ENCODE measurements at regions not wholly inside any gene's neighbourhood (a gene's known extent, or its start where the extent isn't known, plus 50 kb on each side); places are given as distances from the start of the nearest gene placed in this dataset.
A peak's percentile ranks its signal among the peaks of the same experiment; 100 is the strongest.

DNA sequence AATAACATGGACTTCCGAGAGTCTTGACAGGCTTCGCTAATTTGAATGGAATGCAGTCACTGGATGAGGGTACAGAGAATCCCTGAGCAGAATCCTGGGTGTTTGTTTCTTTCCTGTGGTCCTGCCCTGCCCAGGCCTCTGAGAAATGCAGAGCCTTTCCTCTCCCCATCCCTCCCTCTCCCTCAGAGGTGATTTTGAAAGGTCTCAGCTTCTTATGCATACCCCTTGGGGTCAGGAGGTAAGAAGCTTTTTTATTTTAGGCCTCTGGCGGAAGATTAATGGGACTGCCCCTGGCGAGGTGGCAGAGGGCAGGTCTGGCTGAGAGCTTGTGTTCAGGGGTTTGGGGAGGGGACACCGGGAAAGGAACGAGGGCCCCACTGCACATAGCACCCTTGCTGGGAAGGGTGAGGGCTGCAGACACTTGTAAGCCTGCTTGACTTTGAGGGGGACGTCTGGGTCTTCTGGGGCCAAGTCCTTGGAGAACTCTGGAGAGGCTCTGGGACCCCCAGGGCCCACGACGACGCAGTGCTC lies 116.5 kb upstream of the SLC45A1 start:
- Histone ChIP-seq H3K27ac (peak overlapping the region in 8 of 10 donors; percentile 18 to 80 (median 60)), H3K27me3 (no peaks in the 10 kb centered on the region), H3K9me3 (no peaks in the 10 kb centered on the region), H3K36me3 (no peaks in the 10 kb centered on the region), H3K4me3 (no peak overlapping the region), H3K4me1 (peaks cover 0 to 58% (median 12%) of the 10 kb centered on the region in 9 donors)
- ATAC-seq (no peak), DNase-seq (no peak)
- WGBS, 2 donors, result 78 to 83% methylated on average over 10 of the region's 10 CpGs
- TF ChIP-seq, protein P1, sequence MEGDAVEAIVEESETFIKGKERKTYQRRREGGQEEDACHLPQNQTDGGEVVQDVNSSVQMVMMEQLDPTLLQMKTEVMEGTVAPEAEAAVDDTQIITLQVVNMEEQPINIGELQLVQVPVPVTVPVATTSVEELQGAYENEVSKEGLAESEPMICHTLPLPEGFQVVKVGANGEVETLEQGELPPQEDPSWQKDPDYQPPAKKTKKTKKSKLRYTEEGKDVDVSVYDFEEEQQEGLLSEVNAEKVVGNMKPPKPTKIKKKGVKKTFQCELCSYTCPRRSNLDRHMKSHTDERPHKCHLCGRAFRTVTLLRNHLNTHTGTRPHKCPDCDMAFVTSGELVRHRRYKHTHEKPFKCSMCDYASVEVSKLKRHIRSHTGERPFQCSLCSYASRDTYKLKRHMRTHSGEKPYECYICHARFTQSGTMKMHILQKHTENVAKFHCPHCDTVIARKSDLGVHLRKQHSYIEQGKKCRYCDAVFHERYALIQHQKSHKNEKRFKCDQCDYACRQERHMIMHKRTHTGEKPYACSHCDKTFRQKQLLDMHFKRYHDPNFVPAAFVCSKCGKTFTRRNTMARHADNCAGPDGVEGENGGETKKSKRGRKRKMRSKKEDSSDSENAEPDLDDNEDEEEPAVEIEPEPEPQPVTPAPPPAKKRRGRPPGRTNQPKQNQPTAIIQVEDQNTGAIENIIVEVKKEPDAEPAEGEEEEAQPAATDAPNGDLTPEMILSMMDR (IDR thresholded peaks at IDR 0.05), result no peak
- intact Hi-C loops (cut with DNase I), result no loop called here

DNA sequence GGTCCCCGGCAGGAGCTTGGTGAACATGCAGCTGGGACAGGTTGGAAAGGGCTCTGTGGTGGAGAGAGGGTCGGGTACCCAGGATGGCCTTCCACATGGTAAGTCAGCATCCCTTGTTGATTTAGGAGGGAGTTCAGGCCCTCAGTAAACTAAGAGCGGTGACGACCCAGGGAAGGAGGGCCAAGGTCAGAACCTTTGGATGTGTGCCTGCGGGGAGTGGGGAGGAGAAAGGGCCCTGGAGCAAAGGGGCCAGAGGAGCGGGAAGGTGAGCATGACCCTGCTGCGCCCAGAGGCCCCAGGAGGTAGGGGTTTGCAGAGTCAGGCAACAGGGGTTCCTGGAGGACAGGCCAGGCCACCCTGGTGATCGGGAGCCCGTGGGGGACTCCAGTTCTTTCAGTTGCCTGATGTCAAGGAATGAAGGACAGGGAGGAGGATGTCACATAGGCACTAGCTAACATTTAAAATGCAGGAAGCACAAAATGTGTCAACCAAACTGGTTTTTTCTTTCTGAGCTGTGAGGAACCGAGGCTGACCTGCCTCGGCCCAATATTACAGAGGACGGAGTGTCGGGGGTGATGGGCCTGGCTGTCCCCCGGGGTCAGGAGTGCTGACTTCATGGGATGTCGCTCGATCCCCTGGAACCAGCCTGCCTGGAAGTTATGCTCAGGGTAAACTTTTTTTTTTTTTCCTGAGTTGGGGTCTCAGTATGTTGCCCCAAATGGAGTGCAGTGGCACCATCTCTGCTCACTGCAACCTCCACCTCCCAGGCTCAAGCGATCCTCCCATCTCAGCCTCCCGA lies 117.4 kb upstream of the SLC45A1 start:
- H3K27ac ChIP-seq, result no peak overlapping the region
- DNase-seq (no peak), ATAC-seq (no peak)
- H3K9me3 ChIP-seq, result no peaks in the 10 kb centered on the region
- TF ChIP-seq, protein P1 (IDR thresholded peaks at IDR 0.05), result no peak
- H3K36me3 ChIP-seq, result no peaks in the 10 kb centered on the region
- no peaks in the 10 kb centered on the region for H3K27me3 ChIP-seq
- H3K4me3 ChIP-seq, result no peak overlapping the region
- 90 to 94% methylated on average over 18 of the region's 18 CpGs for WGBS, 2 donors
- intact Hi-C loops (cut with DNase I), result no loop called here
- peaks cover 0 to 58% (median 12%) of the 10 kb centered on the region in 9 donors for H3K4me1 ChIP-seq

DNA sequence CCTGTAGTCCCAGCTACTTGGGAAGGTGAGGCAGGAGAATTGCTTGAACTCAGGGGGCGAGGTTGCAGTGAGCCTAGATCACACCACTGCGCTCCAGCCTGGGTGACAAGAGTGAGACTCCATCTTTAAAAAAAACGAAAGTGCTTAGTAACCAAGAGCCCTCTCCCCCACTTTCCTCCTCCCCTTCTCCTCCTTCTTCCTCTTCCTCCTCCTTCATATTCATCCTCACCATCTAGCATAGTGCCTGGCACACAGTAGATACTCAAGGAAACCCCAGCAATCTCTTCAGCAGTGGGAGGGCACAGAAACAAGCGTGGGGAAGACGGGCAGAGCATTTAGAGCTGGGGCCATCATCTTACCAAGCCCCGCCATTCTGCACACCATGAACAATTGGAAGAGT lies 119.4 kb upstream of the SLC45A1 start:
- ATAC-seq, result no peak
- Histone ChIP-seq H3K4me1 (peaks cover 0 to 40% (median 12%) of the 10 kb centered on the region in 9 donors), H3K9me3 (no peaks in the 10 kb centered on the region), H3K36me3 (no peaks in the 10 kb centered on the region), H3K27ac (peak overlapping the region in 1 of 10 donors; percentile 14), H3K4me3 (no peak overlapping the region), H3K27me3 (no peaks in the 10 kb centered on the region)
- intact Hi-C loops (cut with DNase I), result no loop called here
- 93 to 98% methylated on average over 6 of the region's 6 CpGs for WGBS, 2 donors
- TF ChIP-seq, protein P1 (IDR thresholded peaks at IDR 0.05), result no peak
- no peak for DNase-seq

DNA sequence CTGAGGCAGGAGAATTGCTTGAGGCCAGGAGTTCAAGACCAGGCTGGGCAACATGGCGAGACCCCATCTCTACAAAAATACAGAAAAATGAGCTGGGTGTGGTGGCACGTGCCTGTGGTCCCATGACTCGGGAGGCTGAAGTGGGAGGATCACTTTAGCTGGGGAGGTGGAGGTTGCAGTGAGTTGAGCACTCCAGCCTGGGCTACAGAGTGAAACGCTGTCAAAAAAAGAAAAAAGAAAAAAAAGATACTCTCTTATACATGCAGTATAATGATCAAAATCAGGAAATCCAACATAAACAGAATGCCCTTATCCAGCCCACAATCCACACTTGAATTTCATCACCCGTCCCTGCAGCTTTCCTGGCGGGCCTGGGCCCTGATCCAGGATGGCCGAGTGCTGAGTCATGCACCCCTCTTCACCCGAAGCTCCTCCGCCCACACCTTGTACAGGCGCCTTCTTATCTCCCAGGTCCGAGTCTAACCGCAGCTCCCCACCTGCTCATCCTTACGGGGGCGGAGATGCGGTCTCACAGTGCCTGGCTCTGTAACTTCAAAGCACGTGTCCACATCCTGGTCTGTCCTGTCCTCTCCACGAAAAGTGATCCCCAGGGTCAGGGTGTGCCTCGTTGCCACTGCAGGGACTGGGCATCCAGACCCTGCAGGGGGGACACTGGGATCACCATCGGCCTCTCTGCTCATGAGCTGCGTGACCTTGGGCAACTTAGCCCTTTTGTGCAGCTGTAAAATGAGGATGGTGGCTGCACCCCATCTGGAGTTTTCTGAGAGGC lies 120.2 kb upstream of the SLC45A1 start:
- Histone ChIP-seq H3K27me3 (no peaks in the 10 kb centered on the region), H3K36me3 (no peaks in the 10 kb centered on the region), H3K9me3 (no peaks in the 10 kb centered on the region), H3K27ac (peak overlapping the region in 1 of 10 donors; percentile 14), H3K4me1 (peaks cover 0 to 32% (median 12%) of the 10 kb centered on the region in 9 donors), H3K4me3 (no peak overlapping the region)
- TF ChIP-seq, protein P1 (IDR thresholded peaks at IDR 0.05), result no peak
- peak in 5 of 8 donors; percentile 16 to 55 (median 29) for ATAC-seq
- DNase-seq, result peak; percentile 26 to 54
- intact Hi-C loops (cut with DNase I), result no loop called here
- 55% methylated on average over 20 of the region's 20 CpGs for WGBS, 2 donors
